ENCODE measurements at regions not wholly inside any gene's neighbourhood (a gene's known extent, or its start where the extent isn't known, plus 50 kb on each side); places are given as distances from the start of the nearest gene placed in this dataset.
"Not testable (repeated sequence)": the region's sequence is repeated elsewhere in the genome, so short reads cannot be mapped to it uniquely, and the experiment has no call there.

DNA sequence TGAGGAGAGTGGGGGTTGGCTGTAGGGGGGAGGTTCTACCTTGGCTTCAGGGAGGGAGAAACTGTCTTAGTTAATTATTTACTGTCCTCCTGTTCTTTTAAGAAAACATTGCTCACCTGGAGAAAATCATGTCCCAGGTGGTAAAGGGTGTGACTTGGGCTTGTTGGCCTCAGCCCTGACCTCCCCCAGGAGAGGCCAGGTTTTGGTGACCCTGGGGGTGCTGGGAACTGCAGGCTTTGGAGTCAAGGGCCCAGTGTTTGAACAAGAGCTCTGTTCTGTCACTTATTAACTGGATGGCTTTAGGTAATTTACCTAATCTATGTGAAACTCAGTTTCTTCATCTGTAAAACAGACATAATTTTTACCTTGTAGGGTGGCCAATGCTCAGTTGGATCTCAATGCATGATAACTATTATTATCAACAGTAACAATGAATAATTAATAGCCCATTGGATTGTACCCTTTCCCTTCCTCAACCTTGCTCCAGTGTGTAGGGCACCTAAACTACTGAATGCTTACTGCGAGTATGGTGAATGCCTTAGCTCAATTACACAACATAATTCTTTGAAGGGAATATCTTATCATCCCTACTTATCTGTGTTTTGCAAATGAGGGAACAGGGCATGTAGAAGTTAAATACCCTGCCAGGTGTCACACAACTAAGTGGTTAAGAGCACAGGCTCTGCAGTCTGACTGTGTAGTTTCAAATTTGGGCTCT, 959.4 kb upstream of the DEFB115 start:
- not testable (repeated sequence) for DNase-seq

DNA sequence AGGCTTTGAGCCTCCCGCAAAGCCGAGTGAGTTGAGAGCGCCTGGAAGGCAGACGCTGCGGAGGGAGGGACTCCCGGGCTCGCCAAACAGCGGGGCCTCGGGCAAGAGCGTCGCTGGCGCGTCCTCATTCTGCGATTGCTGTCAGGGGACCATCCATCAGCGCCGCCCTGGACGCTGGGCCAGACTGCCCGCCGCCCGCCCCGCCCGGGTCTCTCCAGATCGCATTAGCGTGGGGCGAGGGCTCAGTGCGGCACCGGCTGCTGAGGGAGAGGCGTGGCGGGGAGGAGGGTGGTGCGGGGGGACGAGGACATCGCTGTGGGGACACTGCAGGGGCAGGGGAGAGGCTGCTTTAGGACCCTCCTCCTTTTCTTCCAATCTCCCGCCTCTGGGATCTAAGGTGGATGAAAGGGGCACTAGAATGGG, 957.2 kb upstream of the DEFB115 start:
- DNase-seq = not testable (repeated sequence)

DNA sequence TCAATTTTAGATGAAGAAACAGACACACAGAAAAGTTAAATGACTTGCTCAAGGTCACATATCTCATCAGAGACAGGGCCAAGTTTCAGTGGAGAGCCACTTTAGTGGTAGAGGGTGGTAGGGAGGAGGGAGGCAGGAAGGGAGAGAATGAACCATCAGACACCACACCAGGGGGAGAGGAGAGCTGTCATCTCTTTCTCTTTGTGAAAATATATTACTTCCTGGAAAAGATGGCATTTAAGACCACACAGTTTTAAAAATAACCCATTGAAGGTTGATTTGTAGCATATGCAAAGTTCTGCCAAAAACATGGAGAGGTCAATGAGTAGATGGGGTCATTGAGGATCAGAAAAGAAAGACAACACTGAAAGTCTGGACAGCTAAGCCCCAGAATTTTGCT, 954.7 kb upstream of the DEFB115 start:
- DNase-seq = not testable (repeated sequence)

DNA sequence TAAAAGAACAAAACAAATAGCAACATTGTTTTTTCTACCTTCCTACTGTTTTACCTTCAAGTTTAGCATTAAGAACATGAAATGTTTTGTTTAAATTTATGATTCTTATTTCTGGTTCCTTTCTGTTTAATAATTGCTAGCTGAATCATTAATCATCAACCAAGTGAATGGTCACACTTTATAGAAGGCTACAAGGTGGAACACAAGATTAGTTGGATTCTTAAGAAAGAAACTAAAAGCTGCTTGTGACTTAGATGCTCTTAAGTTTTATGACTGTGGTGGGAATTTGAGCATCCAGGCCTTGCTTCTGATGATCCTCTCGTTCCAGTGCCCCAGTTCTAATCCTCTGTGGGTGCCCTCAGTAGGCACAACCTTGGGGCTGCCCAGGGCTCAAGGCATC, 947.5 kb upstream of the DEFB115 start:
- not testable (repeated sequence) for DNase-seq

DNA sequence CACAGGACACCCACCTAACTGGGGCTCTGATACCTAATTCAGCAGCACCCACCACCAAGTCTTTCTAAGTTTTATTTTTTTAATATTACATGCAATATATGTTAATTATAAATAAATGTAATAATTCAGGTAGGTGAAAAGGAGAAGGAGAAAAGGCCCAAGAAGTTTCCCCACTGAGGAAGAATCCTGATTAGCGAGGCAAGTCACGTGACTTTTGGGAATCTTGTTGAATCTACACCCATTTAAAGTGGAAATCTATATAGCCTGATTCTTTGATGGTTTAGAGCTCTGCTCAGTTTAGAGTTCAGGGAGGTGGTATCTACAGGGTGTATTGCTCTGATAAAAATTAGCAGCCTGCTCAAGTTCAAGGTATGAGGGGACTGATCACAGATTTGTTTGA, 947.1 kb upstream of the DEFB115 start:
- not testable (repeated sequence) for DNase-seq

DNA sequence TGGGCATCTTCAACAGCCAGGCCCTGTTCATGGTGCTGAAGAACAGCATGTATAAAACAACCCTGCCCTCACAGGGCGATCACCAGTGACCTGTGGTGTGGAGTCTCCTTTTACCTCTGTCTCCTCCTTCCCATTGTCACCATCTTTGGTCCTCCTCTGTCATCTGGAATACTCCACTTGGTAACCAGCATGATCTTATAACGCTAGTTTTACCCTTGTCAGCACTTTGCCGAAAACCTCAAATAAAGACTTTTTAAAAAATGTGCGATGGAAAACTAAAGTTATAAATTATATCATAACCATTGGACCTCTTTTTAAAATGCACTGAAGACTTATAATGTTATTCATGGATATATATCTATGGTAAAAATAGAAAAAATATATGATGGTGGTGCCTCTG, 945.2 kb upstream of the DEFB115 start:
- DNase-seq = not testable (repeated sequence)

DNA sequence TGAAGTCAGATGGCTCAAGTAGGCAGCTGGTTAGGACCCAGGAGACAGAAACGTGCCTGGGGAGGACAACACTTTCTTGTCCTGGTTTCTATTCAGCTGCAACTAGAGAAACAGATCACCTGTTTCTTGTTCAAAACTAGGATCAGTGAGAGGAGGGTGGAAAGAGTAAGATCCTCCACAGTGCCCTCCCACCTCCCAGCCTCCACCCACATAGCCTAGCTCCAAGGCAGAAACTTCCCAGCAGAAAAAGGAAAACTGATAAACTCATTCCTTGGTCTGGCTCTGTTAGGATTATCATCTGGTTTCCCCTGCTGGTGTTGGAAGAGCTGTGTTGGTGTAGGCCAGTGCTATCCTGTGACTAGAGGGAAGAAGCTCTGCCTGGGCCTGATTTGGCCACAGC, 943.8 kb upstream of the DEFB115 start:
- DNase-seq = not testable (repeated sequence)

DNA sequence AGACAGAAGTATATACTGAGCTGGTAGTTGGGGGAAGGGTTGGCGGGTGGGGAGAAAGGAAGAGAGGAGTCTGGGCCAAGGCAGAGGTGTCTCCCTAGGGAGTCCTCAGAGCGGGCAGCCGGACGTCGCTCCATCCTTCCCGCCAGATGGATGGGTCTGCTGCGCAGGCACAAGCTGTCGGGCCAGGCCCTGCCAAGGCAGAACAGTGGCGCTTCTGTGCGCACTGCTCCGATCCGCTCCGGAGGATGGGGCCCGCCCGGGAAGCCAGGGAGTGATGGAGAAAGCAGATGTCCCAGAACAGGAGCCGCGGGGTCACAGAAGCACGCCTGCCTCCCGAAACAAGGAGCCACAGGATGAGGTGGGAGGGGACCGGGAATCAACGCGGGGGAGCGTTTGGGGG, 941.4 kb upstream of the DEFB115 start:
- not testable (repeated sequence) for DNase-seq

DNA sequence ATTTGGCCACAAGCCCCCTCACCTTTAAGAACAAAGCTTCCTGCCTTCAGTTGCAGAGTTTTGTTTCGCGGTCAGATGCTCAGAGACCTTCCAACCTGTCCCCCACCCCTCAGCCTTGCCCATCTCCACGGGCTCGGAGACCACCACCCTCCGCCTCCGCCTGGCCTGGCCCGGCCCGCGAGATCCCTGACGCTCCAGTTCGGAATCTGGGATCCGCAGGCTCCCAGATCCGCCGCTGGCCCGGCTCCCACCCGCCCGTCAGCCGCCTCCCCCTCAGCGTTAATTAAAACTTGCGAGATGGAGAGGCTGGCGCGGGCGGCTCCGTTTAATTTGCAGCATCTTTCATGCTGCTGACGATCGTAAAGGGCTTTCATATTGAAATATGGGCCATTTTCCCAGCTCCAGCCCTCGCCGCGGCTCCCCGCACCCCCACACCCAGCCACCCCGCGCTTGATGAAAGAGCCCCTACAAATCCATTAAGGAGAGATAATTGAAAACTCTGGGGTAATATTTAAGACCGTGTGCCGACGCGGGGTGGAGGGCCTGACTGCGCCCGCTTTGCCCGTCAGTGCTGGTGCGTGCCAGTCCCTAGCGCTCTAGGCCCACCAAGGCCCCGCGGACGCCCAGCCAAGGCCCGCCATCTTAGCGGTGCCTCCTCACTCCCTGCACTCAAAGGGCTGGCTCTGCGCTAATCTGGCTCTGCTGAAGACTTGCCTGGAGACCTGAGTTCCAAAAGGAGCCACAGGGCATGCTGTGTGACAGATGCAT, 940.7 kb upstream of the DEFB115 start:
- not testable (repeated sequence) for DNase-seq

DNA sequence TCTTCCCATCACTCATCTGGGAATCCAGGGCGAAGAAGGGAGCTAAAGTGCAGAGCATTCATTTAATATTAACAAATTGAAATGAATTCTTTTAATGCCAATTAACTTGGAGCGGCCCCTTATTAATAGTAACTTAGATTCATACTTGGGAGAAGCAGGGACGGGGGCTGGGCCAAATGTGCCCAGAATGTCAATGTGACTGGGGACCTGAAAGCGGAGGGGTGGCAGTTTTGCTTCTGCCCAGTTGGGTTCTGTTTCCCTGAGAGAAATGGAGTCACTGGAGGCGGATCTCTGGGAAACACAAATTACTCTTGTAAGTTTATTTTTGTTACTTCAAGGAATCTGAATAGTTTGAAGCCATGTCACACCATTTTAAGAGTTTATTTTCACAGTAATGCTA, 923.7 kb upstream of the DEFB115 start:
- not testable (repeated sequence) for DNase-seq

DNA sequence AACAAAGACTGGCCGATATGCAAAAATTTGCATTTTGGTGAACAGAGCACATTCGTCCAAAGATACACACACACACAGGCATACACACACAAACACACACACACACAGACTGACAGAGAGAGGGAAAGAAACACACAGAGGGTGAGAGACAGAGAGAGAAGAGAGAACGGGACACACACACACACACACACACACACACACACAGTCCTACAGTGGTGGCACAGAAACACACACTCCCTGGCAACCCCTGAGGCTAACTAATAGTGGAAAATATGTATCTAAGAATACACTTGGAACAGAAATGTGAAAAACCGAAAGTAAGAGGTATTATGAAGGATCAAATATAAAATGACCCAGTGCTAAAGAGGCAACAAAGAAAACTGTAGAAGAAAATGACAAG, 919.9 kb upstream of the DEFB115 start:
- not testable (repeated sequence) for DNase-seq

DNA sequence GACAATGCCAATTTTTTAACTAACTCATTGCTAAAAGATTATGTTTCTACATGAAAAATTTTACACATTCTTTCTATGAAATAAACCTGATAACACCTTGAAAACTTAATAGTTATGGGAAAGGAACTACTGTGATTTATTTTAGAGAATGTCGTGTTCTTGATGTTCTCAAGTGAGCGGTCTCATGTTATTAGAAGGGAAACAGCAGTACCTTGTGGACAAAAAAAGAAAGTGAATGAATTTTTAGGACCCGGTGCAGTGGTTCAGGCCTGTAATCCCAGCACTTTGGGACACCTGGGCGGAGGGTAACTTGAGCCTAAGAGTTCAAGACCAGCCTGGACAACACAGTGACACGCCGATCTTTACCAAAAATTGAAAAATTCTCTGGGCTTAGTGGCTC, 908.5 kb upstream of the DEFB115 start:
- not testable (repeated sequence) for DNase-seq

DNA sequence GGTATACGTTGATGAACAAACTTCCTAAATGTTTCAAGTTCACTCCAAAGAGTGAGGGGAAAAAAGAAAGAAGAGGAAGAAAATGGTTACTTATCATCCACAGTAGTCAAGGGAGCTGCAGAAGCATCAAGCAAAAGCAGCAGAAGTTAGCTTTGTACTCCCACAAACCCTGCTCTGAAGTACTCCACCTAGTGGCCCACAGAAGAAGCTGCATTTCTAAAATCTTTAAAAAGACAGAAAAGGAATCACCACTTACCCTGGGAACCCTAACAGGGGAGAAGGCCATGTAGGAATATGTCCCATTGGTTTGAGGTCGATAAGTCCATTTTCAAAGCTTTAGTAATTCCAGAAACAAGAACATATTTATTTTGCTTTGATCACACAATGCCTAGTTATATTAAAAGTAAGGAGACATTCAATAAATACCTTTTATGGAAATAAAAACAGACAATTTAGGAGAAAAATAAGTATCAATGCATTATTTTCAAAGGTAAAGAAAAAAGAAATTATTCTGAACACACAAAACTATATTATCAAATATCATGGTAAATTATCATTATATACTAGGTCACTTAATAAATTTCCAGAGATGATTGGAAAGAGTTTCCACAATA, 900.5 kb upstream of the DEFB115 start:
- DNase-seq = not testable (repeated sequence)

DNA sequence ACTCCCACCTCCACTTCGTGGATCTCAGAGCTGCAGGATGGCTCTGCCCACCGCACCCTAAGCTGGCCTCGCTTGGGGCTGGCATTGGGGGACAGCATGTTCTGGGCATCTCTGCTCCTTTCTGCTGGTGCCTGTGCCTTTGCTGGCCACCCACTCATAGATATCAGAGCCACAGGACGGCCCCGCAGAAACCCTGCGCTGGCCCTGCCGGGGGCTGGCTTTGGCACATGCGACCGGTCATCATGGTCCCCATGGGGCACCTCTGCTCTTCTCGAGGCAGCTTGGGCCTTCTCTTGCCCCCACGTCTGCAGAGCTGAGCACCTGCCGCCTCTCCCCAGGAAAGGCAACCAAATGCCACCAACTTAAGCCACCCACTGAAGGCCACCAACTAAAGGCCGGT, 895.7 kb upstream of the DEFB115 start:
- not testable (repeated sequence) for DNase-seq

DNA sequence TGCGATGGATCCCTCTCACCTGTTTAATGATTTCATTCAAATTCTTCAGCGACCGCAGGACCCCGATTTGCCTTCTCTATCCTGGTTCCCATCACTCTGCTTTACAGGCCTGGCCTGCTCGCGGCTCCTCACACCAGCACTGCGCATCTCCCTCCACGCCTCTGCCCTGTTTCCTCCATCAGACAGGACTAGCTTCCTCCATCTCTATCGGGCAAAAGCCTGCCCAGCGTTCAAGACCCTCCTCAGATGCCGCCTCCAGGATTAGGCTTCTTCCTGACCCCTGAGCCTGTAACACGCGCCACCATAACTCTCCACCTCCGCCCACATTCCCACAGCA, 881.1 kb upstream of the DEFB115 start:
- not testable (repeated sequence) for DNase-seq

DNA sequence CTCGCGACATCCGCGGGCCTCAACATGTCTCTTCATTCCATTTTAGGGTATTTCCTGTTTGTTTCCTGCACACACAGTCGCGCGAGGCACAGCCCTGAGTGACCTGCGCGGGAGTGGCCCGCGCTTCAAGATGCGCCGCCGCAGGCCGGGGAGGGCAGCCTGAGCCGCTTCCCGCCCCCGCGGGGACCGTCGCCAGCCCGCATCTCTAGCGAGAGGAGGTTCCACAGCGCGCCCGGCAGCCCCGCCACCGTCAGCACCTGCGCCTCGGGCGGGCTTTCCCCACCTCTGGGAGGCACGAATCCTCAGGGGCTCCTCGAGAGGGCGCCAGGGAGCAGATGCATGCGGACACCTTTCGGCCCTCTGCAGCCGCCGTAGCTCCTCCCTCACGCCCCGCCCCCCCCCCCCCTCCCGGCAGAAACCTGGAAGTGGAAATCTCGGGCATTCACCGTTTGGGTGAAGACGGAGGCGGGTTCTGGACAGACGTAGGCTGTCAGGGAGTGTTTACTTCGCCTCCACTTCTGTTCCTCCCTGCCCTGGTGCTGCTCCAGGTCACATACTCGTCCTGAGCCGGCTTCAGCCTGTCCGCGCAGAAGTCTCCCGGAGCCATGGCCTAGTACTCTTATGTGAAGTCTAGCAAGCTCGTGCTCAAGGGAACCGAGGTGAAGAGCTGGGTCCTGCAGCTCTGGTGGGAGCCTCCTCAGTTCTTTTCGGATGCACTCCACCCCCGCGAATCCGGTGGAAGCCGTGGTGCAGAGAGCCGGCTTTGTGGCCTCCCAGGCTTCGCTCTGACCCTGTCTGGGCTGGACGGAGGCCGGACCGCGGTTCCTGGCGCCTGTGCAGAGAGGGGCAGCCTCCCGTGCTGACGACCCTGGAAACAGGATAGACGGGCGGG, 880.5 kb upstream of the DEFB115 start:
- peak; percentile 77 to 80 for DNase-seq

DNA sequence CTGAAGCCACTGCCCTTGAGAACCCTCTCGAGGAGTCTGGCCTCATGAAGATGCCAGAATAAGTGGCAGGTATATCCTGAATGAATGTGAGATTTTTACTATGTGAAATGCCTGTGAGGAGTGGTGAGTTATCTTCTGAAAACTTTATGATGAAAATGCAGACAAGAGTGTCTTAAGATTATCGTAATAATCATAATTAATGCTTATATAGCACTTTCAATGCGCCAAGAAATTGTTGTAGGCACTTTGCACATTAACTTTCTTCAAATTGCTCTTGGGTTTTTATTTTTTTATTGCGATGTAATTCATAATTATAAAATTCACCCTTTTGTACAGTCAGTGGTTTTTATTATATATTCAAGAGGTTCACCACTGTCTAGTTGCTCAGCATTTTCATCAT, 879.1 kb upstream of the DEFB115 start:
- DNase-seq = not testable (repeated sequence)

DNA sequence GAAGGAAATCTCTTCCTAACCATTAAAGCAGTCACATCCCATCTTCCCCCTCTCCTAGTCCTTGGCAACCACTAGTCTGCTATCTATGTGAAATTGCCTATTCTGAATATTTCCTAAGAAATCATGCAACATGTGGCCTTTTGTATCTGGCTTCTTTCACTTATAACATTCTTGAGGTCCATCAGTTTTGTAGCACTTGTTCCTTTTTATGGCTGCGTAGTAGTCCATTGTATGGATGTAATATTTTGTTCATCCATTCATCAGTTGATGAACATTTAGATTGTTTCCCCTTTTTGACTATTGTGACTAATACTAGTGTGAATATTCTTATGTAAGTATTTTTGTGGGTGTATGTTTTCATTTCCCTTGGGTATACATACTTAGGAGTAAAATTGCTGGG, 878.7 kb upstream of the DEFB115 start:
- not testable (repeated sequence) for DNase-seq

DNA sequence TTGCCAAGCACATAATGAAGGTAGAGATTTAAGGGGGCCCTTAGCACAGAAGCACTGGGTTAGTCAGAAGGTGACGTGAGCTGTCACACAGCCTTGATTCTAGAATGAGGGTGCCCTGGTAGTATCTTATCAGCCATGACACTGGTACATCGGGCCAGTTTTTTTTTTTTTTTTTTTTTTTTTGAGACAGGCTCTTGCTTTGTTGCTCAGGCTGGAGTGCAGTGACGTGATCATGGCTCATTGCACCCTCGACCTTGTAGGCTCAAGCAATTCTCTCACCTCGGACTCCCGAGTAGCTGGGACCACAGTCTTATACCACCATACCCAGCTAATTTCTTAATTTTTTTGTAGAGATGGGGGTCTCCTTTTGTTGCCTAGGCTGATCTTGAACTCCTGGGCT, 872.6 kb upstream of the DEFB115 start:
- DNase-seq = not testable (repeated sequence)

DNA sequence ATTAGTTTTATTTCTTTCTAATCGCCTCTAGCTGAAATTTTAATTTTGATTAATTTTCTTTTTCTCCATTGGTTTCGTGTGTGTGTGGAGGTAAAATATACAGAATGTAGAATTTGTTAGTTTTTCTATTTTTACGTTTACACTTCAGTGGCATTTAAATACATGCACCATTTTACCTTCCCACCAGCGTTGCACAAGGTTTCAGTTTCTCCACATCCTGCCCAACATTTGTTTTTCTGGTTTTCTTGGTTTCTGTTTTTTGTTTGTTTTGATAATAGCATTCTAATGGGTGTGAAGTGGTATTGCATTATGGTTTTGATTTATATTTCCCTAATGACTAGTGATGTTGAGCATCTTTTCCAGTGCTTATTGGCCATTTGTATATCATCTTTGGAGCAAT, 871.4 kb upstream of the DEFB115 start:
- not testable (repeated sequence) for DNase-seq

DNA sequence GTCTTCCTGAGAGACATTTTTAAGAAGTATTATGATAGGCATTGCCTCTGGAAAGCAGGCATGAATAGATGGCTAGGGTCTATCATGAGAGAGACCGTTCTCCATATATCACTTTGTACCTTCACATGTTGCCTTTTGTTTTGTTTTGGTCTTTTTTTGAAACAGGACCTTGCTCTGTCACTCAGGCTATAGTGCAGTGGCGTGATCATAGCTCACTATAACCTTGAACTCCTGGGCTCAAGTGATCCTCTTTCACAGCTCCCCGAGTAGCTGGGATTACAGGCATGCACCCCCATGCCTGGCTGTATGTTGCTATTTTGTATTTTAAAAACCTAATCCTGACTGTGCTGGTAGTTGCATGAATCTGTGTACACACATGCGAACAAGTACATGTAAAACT, 869.6 kb upstream of the DEFB115 start:
- DNase-seq = not testable (repeated sequence)

DNA sequence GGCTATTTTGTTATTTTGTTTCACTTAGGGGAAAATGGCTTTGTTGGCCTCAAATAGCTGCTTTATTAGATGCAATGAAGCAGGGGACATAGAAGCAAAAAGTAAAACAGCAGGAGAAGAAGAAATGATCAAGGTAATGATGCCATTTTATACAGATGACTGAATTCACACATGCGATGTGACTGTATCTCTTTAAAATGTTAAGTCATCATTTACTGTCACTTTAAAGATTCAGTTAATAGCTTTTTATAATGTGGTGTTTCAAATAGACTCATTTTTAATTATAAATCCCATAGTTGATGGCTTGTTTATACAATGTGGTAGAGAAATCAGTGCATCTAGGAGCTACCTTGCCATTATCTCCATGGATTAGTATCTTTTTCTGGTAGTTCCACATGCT, 863.9 kb upstream of the DEFB115 start:
- not testable (repeated sequence) for DNase-seq

DNA sequence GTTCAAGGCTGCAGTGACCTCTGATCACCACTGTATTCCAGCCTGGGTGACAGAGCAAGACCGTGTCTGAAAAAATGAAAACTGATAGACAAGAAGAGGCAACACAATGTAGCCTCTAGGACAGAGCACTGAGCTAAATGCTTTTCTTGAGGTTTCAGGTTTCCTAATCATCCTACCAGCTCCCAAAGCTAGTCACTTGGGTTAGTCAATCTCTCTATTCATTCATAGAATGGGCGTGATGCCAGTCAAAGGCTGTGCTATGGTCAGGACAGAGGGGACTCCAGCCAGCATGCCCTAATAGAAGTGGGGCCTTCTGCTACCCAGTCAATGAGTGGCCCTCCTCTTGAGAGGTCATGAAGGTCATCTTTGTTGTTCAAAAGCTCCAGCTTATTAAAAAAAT, 860.4 kb upstream of the DEFB115 start:
- not testable (repeated sequence) for DNase-seq
